Esophagus (tissue), 2 donors: ENCODE measurements at regions not wholly inside any gene's neighbourhood (a gene's known extent, or its start where the extent isn't known, plus 50 kb on each side); places are given as distances from the start of the nearest gene placed in this dataset.

Experiments
- H3K27ac ChIP-seq, 2 donors: one replicate each; pipeline ENCODE4 v1.5.1; 2013; ENCODE audit warnings: low read depth in 2 of 2, mild to moderate bottlenecking in 2 of 2, inconsistent platforms in 1 of 2, low read length in 1 of 2, moderate library complexity in 1 of 2
- H3K27me3 ChIP-seq, 2 donors: one replicate each; pipeline ENCODE4 v1.6.1; 2013; ENCODE audit warnings: low read length in 2 of 2, control low read depth in 1 of 2, mild to moderate bottlenecking in 1 of 2; ENCODE audit not compliant: insufficient read depth in 2 of 2, control insufficient read depth in 1 of 2
- H3K36me3 ChIP-seq, 2 donors: one replicate each; pipeline ENCODE4 v1.6.1; 2013; ENCODE audit warnings: low read length in 1 of 2; ENCODE audit not compliant: control insufficient read depth in 2 of 2, insufficient read depth in 2 of 2
- H3K4me1 ChIP-seq, 2 donors: one replicate each; pipeline ENCODE4 v1.6.1; 2013; ENCODE audit warnings: low read length in 1 of 2; ENCODE audit not compliant: control insufficient read depth in 2 of 2, insufficient read depth in 2 of 2
- H3K4me3 ChIP-seq, 2 donors: one replicate each; pipeline ENCODE4 v1.5.1; 2013; ENCODE audit warnings: low read length in 2 of 2, mild to moderate bottlenecking in 2 of 2, low read depth in 1 of 2, moderate library complexity in 1 of 2
- H3K9me3 ChIP-seq, 2 donors: one replicate each; pipeline ENCODE4 v1.6.1; 2013; ENCODE audit warnings: mild to moderate bottlenecking in 2 of 2, low read depth in 1 of 2, low read length in 1 of 2, moderate library complexity in 1 of 2; ENCODE audit not compliant: control insufficient read depth in 2 of 2, insufficient read depth in 1 of 2
- WGBS, 2 donors: extraction: QIAGEN DNeasy Blood & Tissue Kit; methylation state at CpG; one replicate each; pipeline ENCODE4 v1.1.7; 2013; 5-methylcytosine and 5-hydroxymethylcytosine counted together
- donor health status: healthy with polysubstance abuse.
- donor health status: Bipolar disorder and iron deficiency.

DNA sequence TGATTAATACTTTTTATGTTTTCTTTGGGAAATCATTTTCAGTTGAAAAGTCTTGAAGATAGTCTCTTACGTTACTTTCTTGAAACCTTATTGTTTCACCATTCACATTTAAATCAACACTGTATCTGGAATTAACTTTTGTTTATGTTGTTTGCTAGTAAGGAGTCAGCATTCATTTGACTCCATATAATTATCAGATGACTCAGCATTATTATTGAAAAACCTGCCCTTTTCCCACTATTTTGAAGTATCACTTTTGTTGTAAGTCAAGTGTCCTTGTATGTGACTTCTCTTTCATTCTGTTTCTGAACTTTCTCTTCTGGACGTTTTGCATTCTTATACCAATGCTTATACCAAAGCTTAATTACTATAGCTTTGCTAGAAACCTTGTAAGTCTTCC, 186.1 kb upstream of the KLF12 start:
- Histone ChIP-seq H3K27me3 (no peaks in the 10 kb centered on the region), H3K4me1 (no peaks in the 10 kb centered on the region), H3K27ac (no peak overlapping the region), H3K36me3 (no peaks in the 10 kb centered on the region), H3K4me3 (no peak overlapping the region), H3K9me3 (no peaks in the 10 kb centered on the region)
- 71 to 72% methylated on average over 2 of the region's 2 CpGs for WGBS, 2 donors

DNA sequence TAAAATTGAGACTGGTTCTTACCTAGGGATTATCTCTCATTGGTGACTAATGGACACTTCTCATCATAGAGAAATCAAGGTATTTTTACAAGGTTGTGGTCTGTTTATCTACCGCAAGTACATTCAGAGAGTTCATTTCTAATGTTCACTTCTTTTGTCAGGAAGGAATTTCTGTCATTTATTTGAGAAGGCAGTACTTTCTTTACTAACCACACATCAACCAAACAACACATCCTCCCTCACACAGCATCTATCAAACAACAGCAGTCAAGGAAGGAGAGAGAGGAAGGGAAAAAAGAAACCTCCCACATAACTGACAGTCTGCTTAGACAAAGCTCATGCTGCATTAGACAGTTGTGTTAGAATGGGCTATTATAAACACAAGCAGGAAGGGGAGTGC, 182.3 kb upstream of the KLF12 start:
- Histone ChIP-seq H3K9me3 (no peaks in the 10 kb centered on the region), H3K4me3 (no peak overlapping the region), H3K27ac (no peak overlapping the region), H3K27me3 (no peaks in the 10 kb centered on the region), H3K4me1 (no peaks in the 10 kb centered on the region), H3K36me3 (no peaks in the 10 kb centered on the region)
- WGBS, 2 donors = 49 to 50% methylated on average over 1 of the region's 1 CpG

DNA sequence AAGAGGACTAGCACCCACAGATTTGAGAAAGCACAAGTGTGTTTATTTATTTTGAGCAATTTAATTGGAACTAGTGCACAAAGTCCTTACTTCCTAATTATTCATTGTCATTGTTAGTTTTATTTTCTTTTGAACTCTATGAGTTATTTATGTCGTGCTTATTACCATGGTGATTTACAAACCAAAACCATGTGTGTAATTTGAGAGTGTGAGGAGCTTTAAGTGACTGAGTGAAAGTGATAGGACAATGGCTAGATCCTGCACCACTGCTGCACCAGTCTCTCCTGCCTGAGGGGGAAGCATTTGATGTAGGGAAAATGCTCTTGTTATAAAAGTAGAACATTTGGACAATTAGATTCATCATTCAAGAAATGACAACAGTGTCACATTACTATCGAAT, 172.3 kb upstream of the KLF12 start:
- H3K36me3 ChIP-seq = no peaks in the 10 kb centered on the region
- no peaks in the 10 kb centered on the region for H3K9me3 ChIP-seq
- H3K27ac ChIP-seq = no peak overlapping the region
- H3K27me3 ChIP-seq = no peaks in the 10 kb centered on the region
- H3K4me3 ChIP-seq = no peak overlapping the region
- H3K4me1 ChIP-seq = no peaks in the 10 kb centered on the region
- 18 to 31% methylated on average over 2 of the region's 2 CpGs for WGBS, 2 donors

DNA sequence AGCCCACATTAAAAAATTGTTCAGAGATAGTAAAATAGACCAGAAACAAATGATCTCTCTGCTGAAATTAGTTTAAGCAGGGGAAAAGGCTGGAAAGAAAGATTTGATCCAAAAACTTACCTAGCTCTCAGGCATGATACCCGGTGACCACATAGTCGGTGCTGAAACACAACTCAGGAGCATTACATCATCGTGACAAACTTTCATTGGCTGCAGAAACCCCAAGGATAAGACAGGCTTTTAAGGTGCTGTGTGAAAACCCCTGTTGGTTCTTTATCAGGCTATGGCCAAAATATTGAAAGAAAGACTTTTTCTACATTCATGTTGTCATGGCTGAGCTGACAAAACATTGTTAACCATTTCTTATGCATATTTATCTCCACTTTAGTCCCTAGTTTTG, 171.7 kb upstream of the KLF12 start:
- H3K4me3 ChIP-seq = no peak overlapping the region
- 19 to 23% methylated on average over 3 of the region's 3 CpGs for WGBS, 2 donors
- H3K36me3 ChIP-seq = no peaks in the 10 kb centered on the region
- H3K9me3 ChIP-seq = no peaks in the 10 kb centered on the region
- H3K4me1 ChIP-seq = no peaks in the 10 kb centered on the region
- no peaks in the 10 kb centered on the region for H3K27me3 ChIP-seq
- no peak overlapping the region for H3K27ac ChIP-seq

DNA sequence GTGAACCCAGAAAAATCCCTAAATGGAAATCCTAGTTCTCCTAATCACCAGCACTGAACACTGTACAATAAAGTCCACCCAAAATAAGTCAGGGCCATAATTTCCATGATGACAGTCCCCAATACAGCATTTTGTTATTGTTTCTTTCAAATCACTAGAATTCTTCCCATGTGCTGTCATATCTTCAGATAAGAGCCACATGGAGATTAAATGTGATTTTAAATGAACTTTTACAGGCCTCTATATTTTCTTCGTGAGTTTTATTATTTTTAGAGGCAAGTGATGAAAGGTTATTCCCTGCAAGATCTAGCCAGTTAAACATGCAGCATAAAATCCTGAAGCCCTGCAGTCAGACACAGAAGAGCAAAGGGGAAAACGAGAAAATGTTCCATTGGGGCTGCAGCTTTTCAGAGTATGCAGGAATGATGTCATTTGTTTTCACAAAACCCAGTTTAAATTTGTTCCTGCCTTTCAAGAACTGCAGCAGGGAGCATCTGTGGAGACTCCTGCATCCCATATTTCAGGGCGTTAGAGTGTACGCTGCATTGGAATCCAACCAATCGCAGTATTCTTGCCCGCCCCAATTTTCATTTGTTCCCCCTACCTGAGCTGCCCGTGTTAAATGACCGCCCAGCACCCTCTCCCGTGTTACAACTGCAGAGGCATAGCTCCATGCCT, 167.2 kb upstream of the KLF12 start:
- Histone ChIP-seq H3K9me3 (no peaks in the 10 kb centered on the region), H3K4me1 (no peaks in the 10 kb centered on the region), H3K27me3 (no peaks in the 10 kb centered on the region), H3K27ac (no peak overlapping the region), H3K4me3 (no peak overlapping the region), H3K36me3 (no peaks in the 10 kb centered on the region)
- 55 to 59% methylated on average over 9 of the region's 9 CpGs for WGBS, 2 donors

DNA sequence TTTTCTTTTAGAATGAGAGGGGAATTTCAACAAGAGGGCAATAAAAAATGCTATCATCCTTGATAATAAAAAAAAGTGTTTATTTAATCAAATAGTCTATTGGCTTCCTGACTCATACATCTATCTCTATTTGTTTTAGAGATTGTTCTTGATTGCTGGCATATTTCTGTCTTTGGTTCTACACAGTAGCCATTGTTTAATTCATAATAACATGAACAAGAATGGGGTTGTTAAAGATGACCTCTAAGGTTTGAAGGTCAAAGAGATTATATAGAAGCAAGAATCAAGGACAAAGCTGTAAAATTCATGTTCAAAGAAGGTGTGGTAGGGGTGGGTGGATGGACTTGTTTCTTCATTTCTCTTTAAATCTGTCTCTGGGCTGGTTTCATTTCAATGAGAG, 166.0 kb upstream of the KLF12 start:
- H3K4me3 ChIP-seq = no peak overlapping the region
- H3K36me3 ChIP-seq = no peaks in the 10 kb centered on the region
- no peaks in the 10 kb centered on the region for H3K27me3 ChIP-seq
- no peaks in the 10 kb centered on the region for H3K4me1 ChIP-seq
- H3K27ac ChIP-seq = no peak overlapping the region
- H3K9me3 ChIP-seq = no peaks in the 10 kb centered on the region

DNA sequence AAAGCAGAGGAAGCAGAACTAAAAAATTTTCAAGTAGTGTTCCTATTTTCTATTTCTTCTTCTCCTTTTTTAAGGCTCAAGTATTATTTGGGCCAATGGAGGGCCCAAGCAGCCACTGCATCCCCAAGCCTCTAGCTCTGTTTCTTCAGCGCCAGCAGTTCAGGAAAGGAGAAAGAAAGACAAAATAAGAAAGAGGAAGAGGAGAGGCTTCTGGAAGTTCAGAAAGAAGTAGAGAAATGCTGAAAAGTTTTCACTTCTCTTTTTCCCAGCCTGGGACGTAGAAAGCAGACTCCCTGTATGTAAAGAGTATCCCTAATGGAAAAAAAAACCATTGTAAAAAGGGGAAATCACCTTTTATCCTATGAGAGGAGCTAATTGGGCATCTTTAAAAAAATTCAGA, 165.5 kb upstream of the KLF12 start:
- H3K4me1 ChIP-seq = no peaks in the 10 kb centered on the region
- no peaks in the 10 kb centered on the region for H3K9me3 ChIP-seq
- H3K4me3 ChIP-seq = no peak overlapping the region
- H3K27ac ChIP-seq = no peak overlapping the region
- no peaks in the 10 kb centered on the region for H3K27me3 ChIP-seq
- 88 to 92% methylated on average over 2 of the region's 2 CpGs for WGBS, 2 donors
- H3K36me3 ChIP-seq = no peaks in the 10 kb centered on the region

DNA sequence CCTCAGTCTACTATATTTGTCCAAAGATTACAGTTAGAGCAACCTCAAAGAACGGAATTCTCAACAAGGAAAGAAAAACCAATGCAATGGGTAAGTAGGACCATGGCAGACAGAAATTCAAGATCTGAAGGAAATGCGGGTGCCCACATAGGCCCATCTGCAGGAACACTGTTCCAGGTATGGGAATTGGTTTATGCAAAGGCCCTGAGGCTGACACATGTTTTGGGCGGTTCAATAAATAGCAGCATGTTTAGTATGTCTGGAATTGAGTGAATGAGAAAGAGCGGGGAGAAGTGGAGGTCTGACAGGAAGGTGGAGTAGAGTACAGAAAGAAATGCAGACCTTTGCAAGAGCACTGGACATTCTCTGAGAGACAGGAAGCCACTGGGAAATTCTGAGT, 164.7 kb upstream of the KLF12 start:
- Histone ChIP-seq H3K4me1 (no peaks in the 10 kb centered on the region), H3K4me3 (no peak overlapping the region), H3K27me3 (no peaks in the 10 kb centered on the region), H3K9me3 (no peaks in the 10 kb centered on the region), H3K27ac (no peak overlapping the region), H3K36me3 (no peaks in the 10 kb centered on the region)
- 94 to 96% methylated on average over 4 of the region's 4 CpGs for WGBS, 2 donors

DNA sequence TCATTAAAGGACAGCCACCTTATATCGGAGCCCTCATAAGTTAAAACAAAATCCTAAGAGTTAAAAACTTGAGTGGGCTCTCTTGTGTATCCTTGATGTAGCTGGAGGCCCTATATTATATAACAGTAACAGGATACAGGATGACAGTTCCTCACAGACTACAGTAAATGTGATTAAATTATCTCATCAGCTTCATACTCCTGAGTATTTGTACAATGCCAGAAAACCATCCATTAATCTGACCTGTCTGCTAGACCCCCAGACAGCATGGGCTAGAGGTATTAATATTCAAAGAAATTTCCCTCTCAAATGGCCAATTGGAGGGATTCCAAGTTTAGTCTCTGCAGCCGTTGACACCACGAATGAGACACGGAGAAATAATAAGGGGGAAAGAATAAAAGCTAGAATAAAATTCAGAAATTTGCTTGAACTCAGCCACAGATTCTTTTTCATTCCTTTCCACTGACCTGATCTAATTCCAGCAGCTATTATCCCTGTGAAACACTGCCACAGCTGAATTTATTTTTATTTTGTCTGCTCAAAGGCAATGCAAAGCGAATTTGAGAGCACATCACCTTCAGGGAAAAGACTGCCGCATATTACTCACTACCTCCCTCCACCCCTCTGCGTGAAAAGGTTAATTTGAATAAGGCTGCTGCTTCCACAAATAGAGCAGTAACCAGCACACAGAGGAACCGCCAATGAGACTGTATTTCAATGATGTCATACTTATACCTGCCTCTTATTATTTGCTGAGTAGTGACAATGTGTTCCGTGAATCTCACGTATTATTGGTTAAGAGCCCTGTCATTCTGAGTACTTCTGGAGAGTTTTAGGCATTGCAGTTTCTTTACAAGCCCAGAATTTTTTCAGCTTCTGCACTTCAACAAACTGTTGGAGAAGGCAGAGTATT, 155.9 kb upstream of the KLF12 start:
- Histone ChIP-seq H3K36me3 (no peaks in the 10 kb centered on the region), H3K27ac (no peak overlapping the region), H3K4me1 (peaks cover 0 to 4% of the 10 kb centered on the region in 2 donors), H3K27me3 (no peaks in the 10 kb centered on the region), H3K9me3 (no peaks in the 10 kb centered on the region), H3K4me3 (no peak overlapping the region)
- 29 to 45% methylated on average over 10 of the region's 10 CpGs for WGBS, 2 donors

DNA sequence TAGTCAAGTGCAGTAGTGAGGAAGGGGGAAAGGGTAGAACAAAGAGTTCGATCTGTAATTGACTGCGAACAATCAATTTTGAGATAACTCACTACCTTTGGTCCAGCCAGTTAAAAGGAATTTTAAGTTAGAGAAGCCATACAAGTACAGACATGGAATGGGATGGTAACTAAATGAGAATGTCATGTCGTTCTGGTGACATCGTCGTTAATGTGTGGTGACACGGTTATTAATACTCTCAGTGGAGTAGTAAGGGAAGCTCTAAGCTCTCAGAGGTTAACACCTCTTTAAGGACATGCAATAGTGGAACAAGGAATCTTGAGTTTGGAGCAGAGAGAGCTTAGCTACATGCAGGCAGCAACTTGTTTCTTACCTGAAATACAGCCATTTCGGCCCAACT, 154.9 kb upstream of the KLF12 start:
- H3K9me3 ChIP-seq = no peaks in the 10 kb centered on the region
- no peaks in the 10 kb centered on the region for H3K36me3 ChIP-seq
- H3K4me3 ChIP-seq = no peak overlapping the region
- H3K4me1 ChIP-seq = peaks cover 0 to 4% of the 10 kb centered on the region in 2 donors
- 64 to 69% methylated on average over 7 of the region's 7 CpGs for WGBS, 2 donors
- H3K27me3 ChIP-seq = no peaks in the 10 kb centered on the region
- no peak overlapping the region for H3K27ac ChIP-seq
